ENCODE measurements at regions not wholly inside any gene's neighbourhood (a gene's known extent, or its start where the extent isn't known, plus 50 kb on each side); places are given as distances from the start of the nearest gene placed in this dataset.
A peak's percentile ranks its signal among the peaks of the same experiment; 100 is the strongest.
"Not testable (repeated sequence)": the region's sequence is repeated elsewhere in the genome, so short reads cannot be mapped to it uniquely, and the experiment has no call there.

GRCh38 chr3:154678041-154678654 is 248.2 kb upstream of the GPR149 start:
- DNase-seq (ENCODE audit: low read depth): no peak

GRCh38 chr3:154668835-154669234 is 238.8 kb upstream of the GPR149 start:
- DNase-seq (ENCODE audit: low read depth): no peak

- no peak for DNase-seq (ENCODE audit: low read depth)
These were observed 238.2 kb upstream of the GPR149 start for GRCh38 chr3:154668187-154668586.

- no peak for DNase-seq (ENCODE audit: low read depth)
These were observed 236.6 kb upstream of the GPR149 start for GRCh38 chr3:154666542-154666941.

GRCh38 chr3:154664714-154665113 is 234.7 kb upstream of the GPR149 start:
- DNase-seq (ENCODE audit: low read depth): no peak

DNA sequence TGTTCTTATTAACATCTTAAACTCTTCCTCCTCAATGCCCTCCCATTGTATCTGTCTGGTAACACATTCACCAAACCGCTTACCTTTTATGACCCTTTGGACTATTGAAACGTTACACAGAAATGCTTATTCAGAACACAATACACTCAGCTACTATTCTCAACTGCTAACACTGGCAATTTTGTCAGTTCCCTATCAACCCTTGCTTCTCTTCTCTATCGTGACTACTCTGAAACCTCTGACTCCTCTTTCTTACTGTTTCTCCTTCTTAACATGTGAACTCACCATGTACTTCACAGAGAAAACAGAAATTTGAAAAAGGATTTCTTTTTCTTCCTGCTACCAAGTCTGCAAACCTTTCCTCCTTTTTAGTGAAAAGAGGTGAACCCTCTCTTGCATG is 232.9 kb upstream of the GPR149 start:
- peak; percentile 31 for DNase-seq (ENCODE audit: low read depth)

DNA sequence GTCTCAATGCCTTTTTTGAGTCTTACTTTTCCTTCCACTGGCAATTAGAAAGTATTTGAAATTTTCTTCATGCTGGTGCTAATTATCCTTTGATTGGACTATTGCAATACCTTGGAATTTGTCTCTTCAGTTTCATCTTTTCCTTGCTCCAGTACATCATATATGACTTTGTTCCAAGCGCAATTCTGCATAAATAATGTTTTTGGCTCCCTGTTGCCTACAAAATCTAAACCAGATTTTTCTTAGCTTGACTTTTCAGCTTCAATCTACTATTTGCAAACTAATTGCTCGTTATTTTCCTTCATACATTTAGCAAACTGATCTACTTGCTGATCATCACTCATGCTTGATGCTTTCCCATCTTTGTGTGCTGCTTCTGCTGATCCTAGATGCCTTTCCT is 230.8 kb upstream of the GPR149 start:
- no peak for DNase-seq (ENCODE audit: low read depth)

DNA sequence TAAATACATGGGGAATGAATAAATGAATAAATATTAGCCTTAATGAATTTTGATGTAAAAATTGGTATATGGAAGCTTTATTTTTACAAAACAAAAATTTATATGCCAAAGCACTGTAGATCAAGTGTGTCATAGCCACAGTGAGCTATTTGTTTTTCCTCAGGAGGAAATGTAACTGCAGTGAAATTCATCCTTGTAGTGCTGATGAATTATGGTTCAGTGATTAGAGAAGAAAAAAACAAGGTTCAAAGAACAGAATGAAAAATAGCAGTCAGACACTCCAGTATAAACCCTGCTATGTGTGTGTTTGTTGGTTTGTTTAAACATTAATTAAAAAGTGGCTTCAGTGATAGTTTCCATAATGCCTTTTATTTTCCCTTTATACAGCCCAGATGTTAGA is 228.0 kb upstream of the GPR149 start:
- DNase-seq (ENCODE audit: low read depth): peak; percentile 19

DNA sequence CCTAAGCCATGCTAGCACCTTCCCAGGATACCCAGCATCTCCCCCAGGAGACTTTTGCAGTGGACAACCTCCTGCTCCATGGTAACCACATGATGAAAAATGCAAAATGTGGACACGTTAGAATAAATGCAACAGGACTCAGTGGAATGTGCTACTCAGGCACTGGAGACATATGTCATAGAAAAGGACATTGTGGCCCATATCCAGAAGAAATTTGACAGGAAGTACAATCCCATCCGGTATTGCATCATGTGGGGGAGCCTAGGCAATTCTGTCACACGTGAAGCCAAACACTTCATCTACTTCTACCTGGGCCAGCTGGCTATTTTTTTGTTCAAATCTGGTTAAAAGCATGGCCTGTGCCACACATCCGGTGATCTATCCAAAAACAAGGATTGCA is 227.2 kb upstream of the GPR149 start:
- no peak for DNase-seq (ENCODE audit: low read depth)

- DNase-seq (ENCODE audit: low read depth): no peak
These were observed 226.5 kb upstream of the GPR149 start for GRCh38 chr3:154656486-154656885.

DNA sequence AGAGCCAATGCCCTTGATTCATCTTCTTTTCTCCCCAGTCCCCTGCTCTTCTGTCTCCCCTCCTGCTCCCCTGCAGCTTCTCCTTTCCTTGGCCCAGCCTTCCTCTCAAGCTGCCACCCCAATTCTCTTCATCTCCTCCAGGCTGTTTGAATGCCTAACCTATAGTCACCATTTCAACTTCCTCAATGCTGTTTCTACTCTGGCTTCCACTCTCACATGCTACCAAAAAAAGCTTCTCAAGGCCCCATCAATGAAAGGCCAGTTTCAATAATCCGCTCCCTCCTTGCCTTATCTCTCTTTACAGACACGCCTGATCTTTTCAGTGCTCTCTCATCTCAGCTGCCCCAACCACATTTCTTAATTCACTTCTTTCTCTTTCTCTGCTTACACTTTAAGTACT is 212.2 kb upstream of the GPR149 start:
- no peak for DNase-seq (ENCODE audit: low read depth)

DNA sequence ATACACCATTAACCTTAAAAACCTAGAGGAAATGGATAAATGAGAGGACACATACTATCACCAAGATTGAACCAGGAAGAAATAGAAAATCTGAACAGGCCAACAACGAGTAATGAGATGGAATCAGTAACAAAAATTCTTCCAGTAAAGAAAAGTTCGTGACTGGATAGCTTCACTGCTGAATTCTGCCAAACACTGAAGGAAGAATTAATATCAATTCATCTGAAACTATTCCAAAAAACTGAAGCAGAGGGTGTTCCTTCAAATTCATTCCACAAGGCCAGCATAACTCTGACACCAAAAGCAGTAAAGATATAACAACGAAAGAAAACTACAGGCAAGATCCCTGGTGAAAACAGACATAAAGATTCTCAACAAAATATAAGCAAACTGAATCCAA is 195.8 kb upstream of the GPR149 start:
- DNase-seq (ENCODE audit: low read depth): no peak

GRCh38 chr3:154619621-154620020 is 189.6 kb upstream of the GPR149 start:
- DNase-seq (ENCODE audit: low read depth): not testable (repeated sequence)

- DNase-seq (ENCODE audit: low read depth): no peak
These were observed 186.3 kb upstream of the GPR149 start for GRCh38 chr3:154616298-154616697.

DNA sequence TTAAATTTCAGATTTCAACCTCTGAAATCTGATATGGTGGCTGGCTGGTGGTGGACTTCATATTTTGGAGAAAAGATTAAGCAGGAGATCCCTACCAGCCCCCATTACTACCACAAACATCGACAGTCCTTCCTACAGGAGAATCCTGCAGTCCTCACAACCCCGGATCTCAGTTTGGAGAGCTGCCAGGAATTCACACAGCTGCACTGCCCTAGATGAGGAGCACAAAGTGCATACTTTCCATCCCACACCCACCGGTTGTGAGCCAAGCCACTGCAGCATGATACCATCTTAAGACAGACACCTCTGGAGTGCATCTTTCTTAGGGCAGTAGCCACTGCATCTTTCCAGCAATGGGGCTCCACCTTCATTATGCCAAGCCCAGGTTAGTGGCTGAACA is 185.5 kb upstream of the GPR149 start:
- no peak for DNase-seq (ENCODE audit: low read depth)

DNA sequence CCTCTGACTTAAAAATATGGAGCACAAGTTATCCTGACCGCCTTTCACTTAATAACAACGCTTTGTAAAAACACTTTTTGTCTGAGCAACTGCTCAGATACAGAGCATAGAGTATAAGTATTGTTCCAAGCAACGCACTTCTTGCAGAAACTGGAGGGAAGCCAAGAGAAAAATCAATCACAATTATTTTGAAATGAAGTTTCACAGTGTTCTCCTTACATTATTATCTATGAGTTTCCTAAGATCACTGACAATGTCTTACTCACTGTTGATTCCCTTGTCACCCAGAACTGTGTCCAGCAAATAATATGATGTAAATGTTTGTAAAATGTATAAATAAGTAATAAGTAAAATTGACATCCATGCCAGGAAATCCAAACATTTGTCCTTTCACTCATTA is 184.6 kb upstream of the GPR149 start:
- DNase-seq (ENCODE audit: low read depth): no peak

DNA sequence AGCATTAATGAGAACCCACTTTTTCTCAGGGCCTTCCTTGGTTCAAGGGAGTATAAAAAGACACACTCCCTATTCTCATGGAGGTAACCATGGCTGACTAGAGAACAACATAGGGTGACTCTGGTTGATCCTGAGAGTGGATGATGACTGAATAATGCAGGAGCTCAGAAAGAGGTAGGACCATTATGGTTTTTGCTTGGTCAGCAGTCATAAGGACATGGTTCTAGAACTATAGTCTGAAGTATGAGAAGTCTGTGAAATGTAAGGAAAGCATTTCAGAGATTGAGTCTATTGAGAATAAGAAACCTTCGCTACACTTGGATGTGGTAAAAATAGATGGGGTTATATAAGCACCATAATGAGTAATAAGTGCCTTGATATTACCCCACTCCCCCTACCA is 184.1 kb upstream of the GPR149 start:
- DNase-seq (ENCODE audit: low read depth): no peak

DNA sequence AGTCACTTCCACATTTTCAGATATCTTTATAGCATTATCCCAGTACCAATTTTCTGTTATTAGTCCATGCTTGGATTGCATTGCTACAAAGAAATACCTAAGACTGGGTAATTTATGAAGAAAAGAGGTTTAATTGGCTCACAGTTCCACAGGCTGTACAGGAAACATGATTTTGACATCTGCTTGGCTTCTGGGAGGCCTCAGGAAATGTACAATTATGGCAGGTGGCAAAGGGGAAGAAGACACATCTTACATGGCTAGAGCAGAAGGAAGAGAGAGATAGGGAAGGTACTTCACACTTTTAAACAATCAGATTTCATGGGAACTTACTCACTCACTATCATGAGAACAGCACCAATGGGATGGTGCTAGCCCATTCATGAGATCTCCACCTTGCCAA is 172.3 kb upstream of the GPR149 start:
- no peak for DNase-seq (ENCODE audit: low read depth)

- no peak for DNase-seq (ENCODE audit: low read depth)
These were observed 168.2 kb upstream of the GPR149 start for GRCh38 chr3:154598166-154598565.

- no peak for DNase-seq (ENCODE audit: low read depth)
These were observed 160.8 kb upstream of the GPR149 start for GRCh38 chr3:154590675-154591384.

DNA sequence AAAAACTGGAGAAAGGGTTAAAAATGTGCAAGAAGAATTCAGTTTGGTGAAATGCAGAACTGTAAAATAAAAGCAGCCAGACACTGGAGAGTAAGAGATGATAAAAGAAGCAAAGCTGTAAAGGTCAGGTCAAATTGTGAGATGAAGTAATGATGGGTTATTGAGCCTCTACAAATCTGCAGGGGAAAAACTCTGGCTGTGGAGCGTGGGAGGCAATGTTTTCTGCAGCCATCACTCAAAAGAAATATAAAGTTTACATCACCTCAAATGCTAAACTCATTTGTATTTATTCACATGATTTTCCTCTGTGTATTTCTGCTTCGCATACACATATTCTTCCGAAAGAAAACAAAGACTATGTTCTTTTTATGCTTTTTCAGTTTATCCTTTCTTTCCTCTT is 158.8 kb upstream of the GPR149 start:
- no peak for DNase-seq (ENCODE audit: low read depth)

DNA sequence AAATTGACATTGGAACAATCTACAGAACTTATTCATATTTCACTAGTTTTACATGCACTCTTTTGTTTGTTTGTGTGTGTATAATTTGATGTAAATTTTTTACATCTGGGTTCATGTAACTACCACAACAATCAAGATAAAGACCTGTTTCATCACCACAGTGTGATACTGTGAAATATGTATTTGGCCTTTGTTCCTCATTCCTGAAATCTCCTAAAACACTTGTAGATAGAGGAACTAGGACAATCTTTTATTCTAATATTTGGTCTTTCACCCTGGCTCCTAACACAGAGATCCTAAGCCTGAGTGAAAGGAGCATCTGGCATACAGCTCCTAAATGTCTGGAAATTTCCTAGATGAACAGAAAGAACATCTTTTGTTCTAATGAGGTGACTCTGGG is 155.0 kb upstream of the GPR149 start:
- no peak for DNase-seq (ENCODE audit: low read depth)

DNA sequence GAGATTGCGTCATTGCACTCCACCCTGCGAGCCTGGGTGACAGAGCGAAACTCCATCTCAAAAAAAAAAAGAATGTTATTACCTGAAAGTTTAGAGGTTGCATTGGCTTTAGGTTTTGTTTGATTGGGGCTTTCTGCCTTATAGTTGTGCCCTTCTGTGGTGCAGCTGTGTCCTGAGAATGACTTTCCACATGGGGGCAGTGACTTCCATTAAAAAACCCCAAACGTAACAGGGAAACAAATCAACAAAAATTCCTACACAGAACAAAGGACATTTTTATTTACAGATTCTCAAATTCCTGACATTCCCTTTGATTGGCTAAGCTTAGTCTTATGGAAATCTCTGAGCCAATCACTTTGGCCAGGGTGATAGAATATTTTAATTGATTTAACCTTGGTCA is 154.1 kb upstream of the GPR149 start:
- no peak for DNase-seq (ENCODE audit: low read depth)

DNA sequence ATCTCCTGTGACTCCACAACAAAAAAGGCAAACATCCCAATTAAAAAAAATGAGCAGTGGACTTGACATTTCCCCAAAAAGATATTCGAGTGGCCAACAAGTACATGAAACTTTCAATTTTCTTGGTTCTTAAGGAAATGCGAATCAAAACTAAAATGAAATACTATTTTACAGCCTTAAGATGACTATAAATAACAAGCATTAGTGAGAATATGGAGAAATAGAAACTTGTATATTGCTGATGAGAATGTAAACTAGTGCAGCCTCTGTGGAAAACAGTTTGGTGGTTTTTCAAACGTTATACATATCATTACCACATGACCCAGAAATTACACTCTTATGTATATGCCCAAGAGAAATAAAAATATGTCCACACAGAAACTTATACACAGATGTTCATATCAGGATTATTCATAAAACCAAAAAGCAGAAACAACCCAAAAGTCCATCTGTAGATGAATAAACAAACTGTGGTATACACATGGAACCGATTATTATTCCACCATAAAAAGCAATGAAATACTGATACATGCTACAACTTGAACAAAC is 153.2 kb upstream of the GPR149 start:
- no peak for DNase-seq (ENCODE audit: low read depth)
